ENCODE measurements at regions not wholly inside any gene's neighbourhood (a gene's known extent, or its start where the extent isn't known, plus 50 kb on each side); places are given as distances from the start of the nearest gene placed in this dataset.
A peak's percentile ranks its signal among the peaks of the same experiment; 100 is the strongest.
"Not testable (repeated sequence)": the region's sequence is repeated elsewhere in the genome, so short reads cannot be mapped to it uniquely, and the experiment has no call there.

GRCh38 chr18:1416074-1416473, 511.4 kb downstream of the ADCYAP1 start:
- DNase-seq (ENCODE audit: low read depth), result no peak

- DNase-seq (ENCODE audit: low read depth), result no peak
Observed at GRCh38 chr18:1421502-1421901, 516.8 kb downstream of the ADCYAP1 start.

- DNase-seq (ENCODE audit: low read depth), result no peak
Observed at GRCh38 chr18:1422634-1423033, 518.0 kb downstream of the ADCYAP1 start.

GRCh38 chr18:1425679-1426078, 521.0 kb downstream of the ADCYAP1 start:
- DNase-seq (ENCODE audit: low read depth), result no peak

GRCh38 chr18:1435487-1435886, 530.8 kb downstream of the ADCYAP1 start:
- no peak for DNase-seq (ENCODE audit: low read depth)

- no peak for DNase-seq (ENCODE audit: low read depth)
Observed at GRCh38 chr18:1436199-1436598, 531.5 kb downstream of the ADCYAP1 start.

- DNase-seq (ENCODE audit: low read depth), result no peak
Observed at GRCh38 chr18:1438458-1438910, 533.8 kb downstream of the ADCYAP1 start.

GRCh38 chr18:1438967-1439366, 534.3 kb downstream of the ADCYAP1 start:
- DNase-seq (ENCODE audit: low read depth), result no peak

GRCh38 chr18:1444062-1444461, 539.4 kb downstream of the ADCYAP1 start:
- not testable (repeated sequence) for DNase-seq (ENCODE audit: low read depth)

GRCh38 chr18:1446765-1447164, 542.1 kb downstream of the ADCYAP1 start:
- DNase-seq (ENCODE audit: low read depth), result no peak

- DNase-seq (ENCODE audit: low read depth), result no peak
Observed at GRCh38 chr18:1452821-1453220, 548.1 kb downstream of the ADCYAP1 start.

- DNase-seq (ENCODE audit: low read depth), result no peak
Observed at GRCh38 chr18:1455605-1456004, 550.9 kb downstream of the ADCYAP1 start.

GRCh38 chr18:1458547-1458946, 553.9 kb downstream of the ADCYAP1 start:
- no peak for DNase-seq (ENCODE audit: low read depth)

- no peak for DNase-seq (ENCODE audit: low read depth)
Observed at GRCh38 chr18:1463981-1464380, 559.3 kb downstream of the ADCYAP1 start.

GRCh38 chr18:1464444-1465217, 560.0 kb downstream of the ADCYAP1 start:
- DNase-seq (ENCODE audit: low read depth), result peak; percentile 17

- no peak for DNase-seq (ENCODE audit: low read depth)
Observed at GRCh38 chr18:1466035-1466434, 561.4 kb downstream of the ADCYAP1 start.

- DNase-seq (ENCODE audit: low read depth), result no peak
Observed at GRCh38 chr18:1467461-1467964, 562.8 kb downstream of the ADCYAP1 start.

GRCh38 chr18:1468550-1468949, 563.9 kb downstream of the ADCYAP1 start:
- DNase-seq (ENCODE audit: low read depth), result no peak

- no peak for DNase-seq (ENCODE audit: low read depth)
Observed at GRCh38 chr18:1475867-1476266, 571.2 kb downstream of the ADCYAP1 start.

- no peak for DNase-seq (ENCODE audit: low read depth)
Observed at GRCh38 chr18:1480309-1480708, 575.6 kb downstream of the ADCYAP1 start.

GRCh38 chr18:1481577-1481976, 576.9 kb downstream of the ADCYAP1 start:
- no peak for DNase-seq (ENCODE audit: low read depth)

GRCh38 chr18:1483385-1483784, 578.7 kb downstream of the ADCYAP1 start:
- no peak for DNase-seq (ENCODE audit: low read depth)

- DNase-seq (ENCODE audit: low read depth), result no peak
Observed at GRCh38 chr18:1487457-1487856, 582.8 kb downstream of the ADCYAP1 start.

- DNase-seq (ENCODE audit: low read depth), result no peak
Observed at GRCh38 chr18:1488394-1488793, 583.7 kb downstream of the ADCYAP1 start.

Data from CMK (cell line).